Esophagus squamous epithelium (tissue), 4 donors: ENCODE measurements at regions not wholly inside any gene's neighbourhood (a gene's known extent, or its start where the extent isn't known, plus 50 kb on each side); places are given as distances from the start of the nearest gene placed in this dataset.

Experiments used
- CTCF ChIP-seq, 6 experiments: fragments of 450-650 bp in 4 of 6; fragments of 200-600 bp in 2 of 6; sonication (generic) in 2 of 6; IDR thresholded peaks; one replicate each; pipeline ENCODE4 v1.5.1; 2016 to 2019; ENCODE audit warnings: antibody characterized with exemption in 6 of 6, mild to moderate bottlenecking in 4 of 6, moderate library complexity in 4 of 6
- POLR2A ChIP-seq, 4 donors: fragments of 450-650 bp; IDR thresholded peaks; one replicate each; pipeline ENCODE4 v1.6.1; 2017; ENCODE audit warnings: antibody characterized with exemption in 4 of 4, mild to moderate bottlenecking in 4 of 4, moderate library complexity in 3 of 4

- no peak for TF ChIP-seq CTCF (IDR thresholded peaks at IDR 0.05)
- TF ChIP-seq POLR2A (IDR thresholded peaks at IDR 0.05), result no peak
Measured at GRCh38 chr5:63820577-63820976, 141.7 kb downstream of the HTR1A start.
